ENCODE measurements at regions not wholly inside any gene's neighbourhood (a gene's known extent, or its start where the extent isn't known, plus 50 kb on each side); places are given as distances from the start of the nearest gene placed in this dataset.

DNA sequence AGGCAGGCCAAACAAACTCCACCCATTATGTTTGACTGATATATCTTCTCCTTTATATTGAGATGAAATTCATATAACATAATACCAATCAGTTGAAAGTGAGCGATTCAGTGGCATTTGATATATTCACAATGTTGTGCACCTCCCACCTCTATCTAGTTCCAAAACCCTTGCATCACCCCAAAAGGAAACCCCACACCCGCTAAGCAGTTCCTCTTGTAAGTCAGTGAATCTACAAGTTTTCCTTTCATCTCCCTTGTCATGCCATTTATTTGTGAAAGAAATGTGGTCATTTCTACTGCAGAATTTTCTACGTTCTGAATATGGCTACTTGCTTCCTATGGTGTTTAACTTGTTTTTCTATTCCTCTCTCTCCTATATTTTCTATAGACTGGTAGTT is 99.4 kb upstream of the PTPN3 start:
- CTCF ChIA-PET (ENCODE audit: unreplicated experiment), result no interaction called here
- Histone ChIP-seq H3K4me1 (ENCODE audit: insufficient read depth, low read length, poor library complexity, severe bottlenecking) (no peaks in the 10 kb centered on the region), H3K36me3 (ENCODE audit: insufficient read depth, low read length) (no peaks in the 10 kb centered on the region), H2AFZ (ENCODE audit: low read length) (no peak overlapping the region), H3K9me2 (ENCODE audit: insufficient read depth, low read length) (no peaks in the 10 kb centered on the region), H3K9me3 (ENCODE audit: low read length) (no peaks in the 10 kb centered on the region), H3K79me2 (ENCODE audit: insufficient read depth, low read depth, low read length) (no peaks in the 10 kb centered on the region), H3K4me2 (ENCODE audit: low read length) (no peak overlapping the region), H4K20me1 (ENCODE audit: insufficient read depth, low read length) (no peaks in the 10 kb centered on the region), H3K27ac (ENCODE audit: low read depth, low read length, poor library complexity, severe bottlenecking) (no peak overlapping the region), H3K4me3 (ENCODE audit: low read depth, low read length, poor library complexity, severe bottlenecking) (no peak overlapping the region)
- BruUV-seq (replicated peaks), result no TSS peak
- no peak for TF ChIP-seq EZH2phosphoT487 (IDR thresholded peaks at IDR 0.05; ENCODE audit: borderline replicate concordance, low read depth, low read length)
- no peak for TF ChIP-seq CTCF (conservative IDR thresholded peaks at IDR 0.05; ENCODE audit: low read length)
- DNase-seq (ENCODE audit: low spot score), result no peak
- POLR2A ChIA-PET, result interaction anchor here (0.6 kb wide), 1 partner anchor 468 kb away, joined by 3 read pairs; no protein-coding TSS in a partner anchor
- intact Hi-C loops (cut with micrococcal nuclease; ENCODE audit: unreplicated experiment), result no loop called here

DNA sequence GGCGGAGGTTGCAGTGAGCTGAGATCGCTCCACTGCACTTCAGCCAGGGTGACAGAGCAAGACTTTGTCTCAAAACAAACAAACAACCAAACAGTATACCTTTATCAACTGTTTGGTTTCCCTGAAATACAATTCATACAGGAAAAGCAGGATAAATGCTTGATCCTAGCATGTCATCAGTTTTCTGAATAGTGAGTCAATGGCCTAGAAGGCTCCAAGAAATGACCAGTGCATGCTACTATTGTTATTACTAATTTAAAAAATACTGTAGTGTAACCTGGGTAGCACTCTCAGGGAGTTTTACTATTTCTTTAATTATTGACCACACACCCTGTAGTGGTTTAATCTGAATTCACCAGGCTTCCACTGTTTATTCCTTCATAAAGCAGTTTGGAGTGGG is 101.0 kb upstream of the PTPN3 start:
- BruUV-seq (replicated peaks), result no TSS peak
- Histone ChIP-seq H2AFZ (ENCODE audit: low read length) (no peak overlapping the region), H3K27ac (ENCODE audit: low read depth, low read length, poor library complexity, severe bottlenecking) (no peak overlapping the region), H3K9me3 (ENCODE audit: low read length) (no peaks in the 10 kb centered on the region), H3K79me2 (ENCODE audit: insufficient read depth, low read depth, low read length) (no peaks in the 10 kb centered on the region), H3K4me2 (ENCODE audit: low read length) (no peak overlapping the region), H3K4me1 (ENCODE audit: insufficient read depth, low read length, poor library complexity, severe bottlenecking) (no peaks in the 10 kb centered on the region), H4K20me1 (ENCODE audit: insufficient read depth, low read length) (no peaks in the 10 kb centered on the region), H3K4me3 (ENCODE audit: low read depth, low read length, poor library complexity, severe bottlenecking) (no peak overlapping the region), H3K9me2 (ENCODE audit: insufficient read depth, low read length) (no peaks in the 10 kb centered on the region), H3K36me3 (ENCODE audit: insufficient read depth, low read length) (no peaks in the 10 kb centered on the region)
- intact Hi-C loops (cut with micrococcal nuclease; ENCODE audit: unreplicated experiment), result no loop called here
- ChIA-PET POLR2A (no interaction called here), CTCF (ENCODE audit: unreplicated experiment) (no interaction called here)
- TF ChIP-seq CTCF (conservative IDR thresholded peaks at IDR 0.05; ENCODE audit: low read length) (no peak), EZH2phosphoT487 (IDR thresholded peaks at IDR 0.05; ENCODE audit: borderline replicate concordance, low read depth, low read length) (no peak)
- DNase-seq (ENCODE audit: low spot score), result no peak

DNA sequence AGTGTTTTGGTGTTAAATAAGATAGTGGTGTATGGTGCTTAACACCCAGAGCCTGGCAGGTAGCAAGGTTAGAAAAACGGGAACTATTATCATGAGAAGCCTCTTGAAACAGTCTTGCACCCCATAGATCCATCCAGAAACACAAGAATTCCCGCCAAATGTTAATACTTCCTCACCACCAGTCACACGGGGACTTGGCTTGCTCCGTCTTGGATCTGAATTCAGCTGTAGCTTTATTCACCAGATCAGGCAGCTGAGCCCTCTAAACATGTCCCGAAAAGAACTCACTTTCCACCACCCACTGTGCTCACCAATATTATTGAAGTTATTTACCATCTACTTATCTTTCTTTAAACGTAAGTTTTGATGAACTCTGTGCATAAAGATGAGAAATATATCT is 101.6 kb upstream of the PTPN3 start:
- no TSS peak for BruUV-seq (replicated peaks)

More for the DNA sequence above, 101.6 kb upstream of the PTPN3 start:
- H3K36me3 ChIP-seq (ENCODE audit: insufficient read depth, low read length), result no peaks in the 10 kb centered on the region
- DNase-seq (ENCODE audit: low spot score), result no peak
- H2AFZ ChIP-seq (ENCODE audit: low read length), result no peak overlapping the region
- no peaks in the 10 kb centered on the region for H3K9me3 ChIP-seq (ENCODE audit: low read length)
- H3K9me2 ChIP-seq (ENCODE audit: insufficient read depth, low read length), result no peaks in the 10 kb centered on the region
- H3K4me3 ChIP-seq (ENCODE audit: low read depth, low read length, poor library complexity, severe bottlenecking), result no peak overlapping the region
- H4K20me1 ChIP-seq (ENCODE audit: insufficient read depth, low read length), result no peaks in the 10 kb centered on the region
- no peak overlapping the region for H3K4me2 ChIP-seq (ENCODE audit: low read length)
- no peak overlapping the region for H3K27ac ChIP-seq (ENCODE audit: low read depth, low read length, poor library complexity, severe bottlenecking)
- TF ChIP-seq CTCF (conservative IDR thresholded peaks at IDR 0.05; ENCODE audit: low read length) (no peak), EZH2phosphoT487 (IDR thresholded peaks at IDR 0.05; ENCODE audit: borderline replicate concordance, low read depth, low read length) (no peak)
- no peaks in the 10 kb centered on the region for H3K4me1 ChIP-seq (ENCODE audit: insufficient read depth, low read length, poor library complexity, severe bottlenecking)
- no peaks in the 10 kb centered on the region for H3K79me2 ChIP-seq (ENCODE audit: insufficient read depth, low read depth, low read length)
- CTCF ChIA-PET (ENCODE audit: unreplicated experiment), result no interaction called here
- intact Hi-C loops (cut with micrococcal nuclease; ENCODE audit: unreplicated experiment), result no loop called here
- POLR2A ChIA-PET, result interaction anchor here (0.8 kb wide), 1 partner anchor 161 kb away, joined by 4 read pairs; no protein-coding TSS in a partner anchor
